ENCODE measurements at regions not wholly inside any gene's neighbourhood (a gene's known extent, or its start where the extent isn't known, plus 50 kb on each side); places are given as distances from the start of the nearest gene placed in this dataset.
"Not testable (repeated sequence)": the region's sequence is repeated elsewhere in the genome, so short reads cannot be mapped to it uniquely, and the experiment has no call there.

GRCh38 chr5:74396913-74397622, 243.5 kb downstream of the ENC1 start:
- no peak for DNase-seq

GRCh38 chr5:74394916-74395880, 245.3 kb downstream of the ENC1 start:
- DNase-seq: no peak

- DNase-seq: no peak
These were observed 246.0 kb downstream of the ENC1 start for GRCh38 chr5:74394528-74394915.

GRCh38 chr5:74393943-74394342, 246.6 kb downstream of the ENC1 start:
- no peak for DNase-seq

- no peak for DNase-seq
These were observed 247.7 kb downstream of the ENC1 start for GRCh38 chr5:74392711-74393351.

GRCh38 chr5:74391410-74391809, 249.1 kb downstream of the ENC1 start:
- no peak for DNase-seq

- DNase-seq: no peak
These were observed 249.7 kb downstream of the ENC1 start for GRCh38 chr5:74390822-74391221.

GRCh38 chr5:74390306-74390637, 250.3 kb downstream of the ENC1 start:
- DNase-seq: no peak

GRCh38 chr5:74389531-74390305, 250.8 kb downstream of the ENC1 start:
- DNase-seq: no peak

- not testable (repeated sequence) for DNase-seq
These were observed 252.1 kb downstream of the ENC1 start for GRCh38 chr5:74388411-74388810.

GRCh38 chr5:74386571-74387334, 253.8 kb downstream of the ENC1 start:
- DNase-seq: no peak

- no peak for DNase-seq
These were observed 255.7 kb downstream of the ENC1 start for GRCh38 chr5:74384851-74385250.

- no peak for DNase-seq
These were observed 257.4 kb downstream of the ENC1 start for GRCh38 chr5:74382987-74383593.

- no peak for DNase-seq
These were observed 258.2 kb downstream of the ENC1 start for GRCh38 chr5:74382123-74382855.

GRCh38 chr5:74380193-74380592, 260.3 kb downstream of the ENC1 start:
- DNase-seq: no peak

- DNase-seq: no peak
These were observed 262.1 kb downstream of the ENC1 start for GRCh38 chr5:74378464-74378863.

- DNase-seq: no peak
These were observed 264.3 kb downstream of the ENC1 start for GRCh38 chr5:74376187-74376586.

GRCh38 chr5:74375271-74375670, 265.3 kb downstream of the ENC1 start:
- no peak for DNase-seq

- DNase-seq: no peak
These were observed 265.9 kb downstream of the ENC1 start for GRCh38 chr5:74374656-74375055.

GRCh38 chr5:74373076-74373475, 267.5 kb downstream of the ENC1 start:
- DNase-seq: no peak

- DNase-seq: no peak
These were observed 267.9 kb downstream of the ENC1 start for GRCh38 chr5:74372502-74373064.

Measured in activated CD4-positive, alpha-beta T cell treated with anti-CD3 and anti-CD28 coated beads, Interleukin-2, amount 50 U/mL, for 1 hour (primary cell).